Fibroblast of pulmonary artery (primary cell): ENCODE measurements at regions not wholly inside any gene's neighbourhood (a gene's known extent, or its start where the extent isn't known, plus 50 kb on each side); places are given as distances from the start of the nearest gene placed in this dataset.
A peak's percentile ranks its signal among the peaks of the same experiment; 100 is the strongest.

Source experiments
- DNase-seq: peaks from one replicate; pipeline ENCODE4 v3.0.0-alpha.2; 2010; ENCODE audit warnings: low read depth
- H3K4me3 ChIP-seq: replicated peaks from 2 replicates; pipeline ENCODE4 v1.5.1; 2011; ENCODE audit warnings: low read depth, mild to moderate bottlenecking, control low read depth, low read length, moderate library complexity
- CTCF ChIP-seq: IDR thresholded peaks from 2 replicates; pipeline ENCODE4 v1.5.1; 2011; ENCODE audit warnings: mild to moderate bottlenecking, control low read depth, low read length, inconsistent platforms; ENCODE audit errors: missing control alignments

- TF ChIP-seq CTCF: no peak
- no peak overlapping the region for H3K4me3 ChIP-seq
- no peak for DNase-seq
These were observed 263.2 kb downstream of the ADAMTS20 start for GRCh38 chr12:43288671-43289425.

GRCh38 chr12:43287706-43288383 is 264.2 kb downstream of the ADAMTS20 start:
- no peak for TF ChIP-seq CTCF
- DNase-seq: no peak
- no peak overlapping the region for H3K4me3 ChIP-seq

GRCh38 chr12:43286986-43287385 is 265.0 kb downstream of the ADAMTS20 start:
- H3K4me3 ChIP-seq: no peak overlapping the region
- DNase-seq: no peak
- TF ChIP-seq CTCF: no peak

- TF ChIP-seq CTCF: no peak
- DNase-seq: peak; percentile 90
- no peak overlapping the region for H3K4me3 ChIP-seq
These were observed 266.8 kb downstream of the ADAMTS20 start for GRCh38 chr12:43285159-43285598.

GRCh38 chr12:43284486-43285158 is 267.4 kb downstream of the ADAMTS20 start:
- DNase-seq: peak; percentile 45
- no peak for TF ChIP-seq CTCF
- H3K4me3 ChIP-seq: no peak overlapping the region

- TF ChIP-seq CTCF: no peak
- H3K4me3 ChIP-seq: no peak overlapping the region
- no peak for DNase-seq
These were observed 268.8 kb downstream of the ADAMTS20 start for GRCh38 chr12:43283206-43283605.
